Endometrial microvascular endothelial cells (primary cell): ENCODE measurements at regions not wholly inside any gene's neighbourhood (a gene's known extent, or its start where the extent isn't known, plus 50 kb on each side); places are given as distances from the start of the nearest gene placed in this dataset.

Experiments
- in situ Hi-C: cut with HindIII; loops from 2 replicates; pipeline ENCODE4 v1.10.0; 2017; ENCODE audit warnings: low sequenced_read_pairs, low pct_unique_long_range_greater_than_20kb; ENCODE audit errors: inconsistent ontology term

DNA sequence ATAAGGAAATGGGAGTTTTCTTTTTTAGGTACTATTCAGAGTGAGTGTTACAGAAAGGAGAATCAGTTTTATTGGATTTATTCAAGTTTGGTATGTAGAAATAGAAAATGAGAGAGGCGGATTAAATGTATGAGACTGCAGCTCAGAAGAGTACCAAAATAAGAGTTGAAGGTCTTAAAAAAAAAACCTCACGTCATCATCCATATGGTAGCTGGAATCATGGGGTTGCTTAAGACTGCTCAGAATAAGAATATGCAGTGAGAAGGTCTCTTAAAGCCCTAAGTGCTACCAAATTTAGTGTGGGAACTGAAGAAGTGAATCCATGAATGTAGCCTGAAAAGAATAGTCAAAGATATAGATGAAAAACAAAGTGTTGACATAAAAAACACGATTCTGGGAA lies 825.5 kb upstream of the SEL1L start:
- in situ Hi-C loops = no loop called here

DNA sequence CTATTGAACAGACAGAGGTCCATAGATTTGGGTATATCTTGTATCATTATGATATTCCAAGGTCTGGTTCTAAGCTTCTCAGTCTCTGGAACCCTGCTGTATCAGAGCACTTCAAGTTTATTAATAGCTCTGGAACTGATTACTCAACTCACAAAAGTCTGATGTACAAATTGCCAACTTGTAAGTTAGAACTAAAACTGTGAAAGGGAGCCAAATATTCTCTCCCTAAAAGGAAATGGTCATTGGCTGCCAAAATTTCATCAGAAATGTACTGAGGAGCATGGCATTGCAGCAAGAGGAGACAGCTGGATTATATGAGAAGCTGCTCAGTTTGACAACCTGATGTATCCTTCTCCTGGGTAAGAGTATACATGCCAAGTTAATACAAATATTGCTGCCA lies 828.8 kb upstream of the SEL1L start:
- in situ Hi-C loops = no loop called here

DNA sequence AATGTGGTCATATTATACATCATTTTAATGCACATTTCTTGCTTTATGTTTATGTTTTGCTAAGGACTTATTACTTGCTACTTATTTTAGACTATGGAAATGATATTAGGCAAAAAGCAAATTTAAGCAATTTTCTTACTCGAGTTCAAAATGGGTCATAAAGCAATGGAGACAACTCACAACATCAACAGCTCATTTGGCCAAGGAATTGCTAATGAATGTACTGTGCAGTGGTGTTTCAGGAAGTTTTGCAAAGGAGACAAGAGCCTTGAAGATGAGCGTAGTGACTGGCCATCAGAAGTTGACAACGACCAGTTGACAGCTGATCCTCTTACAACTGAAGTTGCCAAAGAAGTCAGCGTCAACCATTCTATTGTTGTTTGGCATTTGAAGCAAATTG lies 831.8 kb upstream of the SEL1L start:
- in situ Hi-C loops = no loop called here

DNA sequence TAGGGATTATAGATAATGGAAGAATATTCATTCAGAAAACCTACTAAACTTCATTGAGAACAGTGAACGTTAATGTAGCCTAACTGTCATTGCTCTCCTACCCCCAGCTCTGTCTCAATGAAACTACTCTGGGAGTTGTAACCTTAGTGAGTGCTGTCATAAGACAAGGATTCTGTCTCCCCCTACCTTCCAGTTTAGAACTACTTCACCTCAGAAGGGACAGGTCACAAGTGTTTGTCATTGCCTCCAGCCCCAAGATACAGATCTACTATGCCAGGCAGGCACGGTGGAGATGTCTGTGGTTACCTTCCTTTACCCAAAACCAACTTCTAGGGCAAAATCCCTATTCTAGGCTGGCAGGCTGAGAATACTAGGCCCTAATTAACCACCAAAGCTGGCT lies 833.1 kb upstream of the SEL1L start:
- in situ Hi-C loops = no loop called here

DNA sequence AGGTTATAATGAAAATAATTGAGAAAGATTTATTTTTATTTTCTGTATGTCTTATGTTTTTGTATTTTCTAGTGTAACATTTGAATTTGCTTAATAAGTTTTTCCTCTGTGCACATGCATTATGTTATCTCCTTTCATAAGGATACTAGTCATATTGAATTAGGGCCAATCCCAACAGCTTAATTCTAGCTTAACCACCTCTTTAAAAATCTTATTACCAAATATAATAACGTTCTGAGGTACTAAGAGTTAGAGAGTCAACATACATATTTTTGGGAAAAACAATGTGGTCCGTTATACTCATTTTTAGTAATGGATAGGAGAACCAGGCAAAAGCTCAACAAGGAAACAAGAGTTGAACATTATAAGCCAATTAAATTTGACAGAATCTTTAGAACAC lies 845.6 kb upstream of the SEL1L start:
- in situ Hi-C loops = no loop called here

DNA sequence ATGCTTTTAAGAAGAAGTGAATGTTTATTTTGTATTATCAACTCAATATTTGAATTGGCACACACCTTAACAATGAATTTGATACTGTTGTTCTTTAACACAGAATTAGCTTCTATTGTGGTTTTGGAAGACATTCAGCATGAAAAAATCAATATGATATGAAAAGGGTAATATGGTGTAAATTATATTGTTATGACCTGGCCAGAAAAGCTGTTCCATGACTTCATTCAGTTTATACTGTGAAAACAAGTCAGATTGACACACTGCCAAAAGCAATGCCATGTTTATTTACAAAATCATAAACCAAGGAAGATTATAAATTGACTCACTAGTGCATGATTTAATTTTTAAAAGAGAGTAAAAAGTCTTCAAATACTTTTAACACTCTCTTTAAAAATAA lies 851.4 kb upstream of the SEL1L start:
- in situ Hi-C loops = no loop called here

DNA sequence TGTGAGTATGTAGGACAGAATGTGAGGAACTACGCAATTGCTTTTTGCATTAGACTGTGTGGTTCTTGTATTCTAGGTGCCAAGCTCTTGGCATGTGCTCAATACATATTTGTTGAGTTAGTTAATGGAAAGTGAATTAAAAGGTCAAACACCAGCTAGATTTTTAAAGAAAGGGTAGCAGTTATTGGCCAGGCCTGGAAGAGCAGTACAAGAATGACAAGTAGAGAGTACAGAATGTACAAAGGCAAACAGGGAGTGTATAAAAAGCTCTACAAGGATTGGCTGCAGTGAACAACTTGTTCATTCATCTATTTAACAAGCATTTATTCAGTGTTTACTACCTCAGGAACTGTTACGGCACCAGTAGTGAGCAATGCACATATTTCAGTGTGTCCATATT lies 854.0 kb upstream of the SEL1L start:
- in situ Hi-C loops = no loop called here

DNA sequence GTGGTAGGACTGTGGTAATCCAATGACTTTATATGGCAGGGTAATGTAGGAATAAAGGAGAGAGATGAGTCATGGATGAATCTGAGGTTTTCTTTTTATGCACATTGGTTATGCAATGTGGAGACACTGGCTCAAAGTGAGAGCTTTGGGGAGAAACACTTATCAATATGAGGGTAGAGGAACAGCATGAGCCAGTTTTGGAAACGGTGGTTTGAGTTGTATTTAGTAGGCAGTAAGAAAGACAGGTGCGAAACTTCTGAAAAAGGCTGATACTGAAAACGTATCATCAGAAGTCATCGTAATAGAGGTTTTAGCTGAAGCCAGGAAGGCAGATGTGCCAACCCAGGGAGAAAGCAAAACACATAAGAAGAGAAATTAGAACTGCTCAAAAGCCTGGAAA lies 854.8 kb upstream of the SEL1L start:
- in situ Hi-C loops = no loop called here

DNA sequence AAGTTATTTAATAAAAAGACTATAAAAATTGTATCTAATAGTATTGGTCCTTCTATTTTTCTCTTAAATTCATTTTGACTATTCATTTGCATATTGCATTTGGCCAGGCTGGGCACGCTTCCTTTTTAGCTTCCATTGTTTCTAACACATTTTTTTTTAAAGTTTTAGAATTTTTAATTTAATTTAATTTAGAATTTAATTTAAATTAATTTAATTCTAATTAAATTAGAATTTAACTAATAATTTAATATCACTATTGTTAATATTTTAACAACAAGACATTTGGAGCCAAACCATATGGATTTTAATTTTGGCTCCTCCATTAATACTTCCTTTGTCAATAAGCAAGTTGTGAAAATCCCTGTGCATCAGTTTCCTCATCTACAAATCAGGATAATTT lies 856.9 kb upstream of the SEL1L start:
- in situ Hi-C loops = no loop called here

DNA sequence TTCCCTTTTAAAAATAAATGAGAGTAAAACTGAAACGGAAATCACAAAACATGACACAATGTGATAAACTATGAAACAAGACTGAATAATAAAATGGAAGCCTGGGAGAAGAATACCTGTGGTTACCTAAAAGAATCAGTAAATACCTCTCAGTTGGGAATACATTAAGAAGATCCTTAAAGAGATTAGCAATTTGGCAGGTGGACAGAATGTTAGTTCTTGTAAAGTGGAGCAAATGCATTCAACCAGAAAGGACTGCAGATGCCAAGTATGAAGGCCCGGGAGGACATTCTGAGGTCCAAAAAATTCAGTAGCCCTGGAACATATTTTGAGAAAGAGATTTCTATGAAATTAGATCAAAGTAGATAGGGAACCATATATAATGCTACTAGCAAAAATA lies 861.3 kb upstream of the SEL1L start:
- in situ Hi-C loops = no loop called here

DNA sequence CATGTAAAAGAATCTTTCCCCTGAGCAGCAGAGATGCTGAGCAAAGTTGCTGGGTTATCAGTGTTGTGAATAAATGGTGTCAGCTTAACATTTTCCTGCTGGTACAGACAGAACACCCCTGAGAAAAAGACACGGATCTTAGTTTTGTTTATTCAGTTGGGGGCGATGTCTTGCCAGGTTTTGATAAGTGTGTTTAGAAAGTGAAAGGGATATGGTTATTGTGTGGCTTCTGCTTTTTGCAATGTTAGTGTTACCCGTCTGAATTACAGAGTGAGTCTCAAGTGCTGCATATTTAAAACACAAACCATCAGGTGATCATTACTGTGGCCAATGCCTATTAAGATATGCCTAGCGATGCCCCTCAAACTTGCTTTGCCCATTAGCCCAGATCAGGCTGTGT lies 864.6 kb upstream of the SEL1L start:
- in situ Hi-C loops = no loop called here

DNA sequence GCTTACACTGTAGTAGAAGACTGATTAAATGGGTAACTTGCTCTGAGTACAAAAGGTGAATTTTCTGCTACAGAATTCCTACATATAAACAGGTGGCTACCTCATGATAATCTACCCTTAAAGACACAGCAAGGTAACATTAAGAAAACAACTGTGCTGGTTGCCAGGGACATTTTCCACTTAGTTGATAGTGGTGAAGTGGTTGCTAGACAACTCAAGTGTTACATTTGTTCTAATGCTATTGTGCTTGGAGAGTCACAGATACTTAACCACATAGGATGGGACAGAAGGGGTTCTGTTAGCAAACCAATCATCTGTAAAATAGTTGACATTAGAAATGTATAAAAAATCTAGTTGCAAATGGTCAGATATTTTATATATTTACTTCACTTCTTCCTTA lies 870.3 kb upstream of the SEL1L start:
- in situ Hi-C loops = no loop called here

DNA sequence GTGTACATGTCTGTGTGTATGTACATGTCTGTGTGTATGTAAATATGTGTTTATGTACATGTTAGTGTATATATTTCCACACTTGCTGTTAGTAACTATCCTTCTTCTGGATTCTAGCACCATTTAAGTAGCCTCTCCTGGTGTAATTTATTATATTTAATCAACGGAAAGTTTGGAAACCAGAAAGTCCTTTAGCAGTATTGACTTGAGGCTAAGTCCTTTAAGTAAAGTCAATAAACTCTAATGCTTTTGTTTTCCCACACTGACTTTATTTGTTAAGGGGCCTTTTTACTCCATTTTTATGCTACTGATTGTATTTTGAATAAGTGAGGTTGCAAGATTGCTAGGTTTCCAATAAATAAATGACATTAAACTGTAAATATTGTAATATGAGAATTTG lies 876.4 kb upstream of the SEL1L start:
- in situ Hi-C loops = no loop called here

DNA sequence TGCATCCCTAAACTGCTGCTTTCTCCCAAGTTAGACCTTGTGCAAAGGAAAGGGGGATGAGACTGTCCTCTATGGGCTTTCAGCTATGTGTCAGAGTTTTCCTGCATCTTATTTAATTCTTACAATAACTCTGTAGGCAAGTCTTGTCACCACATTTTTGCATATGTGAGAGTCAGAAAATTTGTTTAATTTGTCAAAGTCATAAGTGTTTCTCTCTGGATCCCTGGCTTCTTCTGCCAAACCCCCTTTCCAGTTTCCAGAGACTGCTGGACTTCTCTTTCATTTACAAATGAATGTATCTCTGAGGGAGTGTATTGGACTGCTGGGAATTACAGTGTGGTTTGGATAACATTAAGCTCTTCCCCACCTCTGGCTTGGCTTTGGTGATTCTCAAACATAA lies 877.6 kb upstream of the SEL1L start:
- in situ Hi-C loops = no loop called here

DNA sequence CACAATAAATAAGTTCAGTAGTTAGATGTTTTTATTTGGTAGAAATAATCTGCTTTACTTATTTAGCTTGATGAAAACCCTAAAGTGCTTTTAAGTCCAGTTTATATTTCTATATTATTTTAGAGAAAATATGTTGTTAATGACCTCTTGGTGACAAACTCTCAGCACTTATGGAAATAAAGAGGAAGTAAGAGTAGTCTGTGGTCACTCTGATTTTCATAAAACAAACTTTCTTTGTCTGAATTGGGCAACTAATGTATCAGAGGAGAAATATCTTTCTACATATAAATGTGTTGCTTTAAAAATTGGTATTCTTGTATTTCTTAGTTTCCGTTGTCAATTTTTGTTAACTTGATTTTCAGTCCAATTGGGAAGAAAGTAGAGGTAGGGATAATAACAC lies 878.9 kb upstream of the SEL1L start:
- in situ Hi-C loops = no loop called here

DNA sequence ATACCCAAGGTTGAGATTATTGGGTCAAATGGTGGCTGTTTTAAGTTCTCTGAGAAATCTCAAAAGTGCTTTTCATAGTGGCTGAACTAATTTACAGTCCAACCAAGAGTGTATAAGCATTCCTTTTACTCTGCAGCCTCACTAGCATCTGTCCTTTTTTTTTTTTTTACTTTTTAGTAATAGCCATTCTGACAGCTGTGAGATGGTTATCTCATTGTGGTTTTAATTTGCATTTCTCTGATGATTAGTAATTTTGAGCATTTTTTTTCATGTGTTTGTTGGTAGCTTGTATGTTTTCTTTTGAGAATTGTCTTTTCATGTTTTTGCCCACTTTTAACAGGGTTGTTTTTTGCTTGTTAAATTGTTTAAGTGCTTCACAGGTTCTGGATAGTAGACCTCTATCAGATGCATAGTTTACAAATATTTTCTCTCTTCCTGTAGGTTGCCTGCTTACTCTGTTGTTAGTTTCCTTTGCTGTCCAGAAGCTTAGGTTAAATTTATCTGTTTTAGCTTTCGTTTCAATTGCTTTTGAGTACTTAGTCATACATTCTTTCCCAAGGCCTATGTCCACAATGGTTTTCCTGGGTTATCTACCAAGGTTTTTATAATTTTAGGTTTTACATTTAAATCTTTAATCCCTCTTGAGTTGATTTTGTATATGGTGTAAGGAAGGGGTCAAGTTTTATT lies 881.3 kb upstream of the SEL1L start:
- in situ Hi-C loops = no loop called here

DNA sequence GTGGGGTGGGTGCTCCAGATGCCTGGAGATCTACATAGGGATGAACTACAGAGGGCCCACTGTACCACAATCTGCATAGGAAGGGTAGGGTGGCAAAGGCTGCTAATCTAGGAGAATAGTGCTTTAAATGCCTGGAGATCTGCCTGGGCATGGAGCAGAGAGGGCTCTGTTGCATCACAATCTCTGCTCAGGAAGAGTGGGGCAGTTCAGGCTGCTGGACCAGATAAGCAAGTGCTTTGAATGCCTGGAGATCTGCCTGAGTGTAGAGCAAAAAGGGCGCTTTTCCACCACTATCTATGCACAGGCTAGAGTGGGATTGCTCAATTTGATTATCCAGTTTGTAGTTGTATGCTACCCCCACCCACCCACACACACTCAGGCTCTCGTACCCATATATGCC lies 886.3 kb upstream of the SEL1L start:
- in situ Hi-C loops = no loop called here

DNA sequence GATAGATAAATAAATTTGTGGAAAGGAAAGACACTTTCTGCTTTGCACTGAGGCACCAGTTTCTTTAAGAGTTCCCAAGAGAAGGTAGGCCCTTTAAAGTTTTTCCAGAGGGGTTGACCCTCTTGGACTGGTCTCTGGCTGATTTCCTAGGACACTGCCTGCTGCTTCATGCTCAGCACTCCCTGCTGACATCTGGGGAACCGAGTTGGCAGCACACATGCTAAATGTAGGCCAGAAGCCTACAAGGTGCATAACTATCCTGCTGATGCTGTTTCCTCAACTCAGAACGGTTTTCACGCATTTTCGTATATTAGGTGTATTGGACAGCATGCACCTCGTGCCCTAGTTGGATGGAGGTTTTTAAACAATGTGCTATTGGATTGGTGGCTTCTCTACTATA lies 887.2 kb upstream of the SEL1L start:
- in situ Hi-C loops = no loop called here

DNA sequence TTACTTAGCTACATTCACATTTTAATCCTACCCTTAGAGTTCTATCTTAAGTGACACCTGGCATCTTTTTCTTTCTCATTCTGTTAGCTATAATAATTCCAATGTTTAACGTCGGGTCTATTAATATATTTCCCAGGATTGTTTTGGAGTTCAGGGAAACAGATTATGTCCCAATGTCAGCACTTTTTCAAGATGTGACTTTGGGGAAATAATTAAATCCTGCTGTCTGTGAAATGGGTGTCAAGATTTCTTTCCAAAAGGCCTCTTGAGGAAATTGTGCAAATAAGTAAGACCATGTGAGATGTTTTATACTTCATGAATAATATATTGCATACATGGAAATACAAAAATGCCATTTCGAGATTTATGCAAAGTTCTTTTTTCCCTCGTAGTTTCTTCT lies 887.6 kb upstream of the SEL1L start:
- in situ Hi-C loops = no loop called here

DNA sequence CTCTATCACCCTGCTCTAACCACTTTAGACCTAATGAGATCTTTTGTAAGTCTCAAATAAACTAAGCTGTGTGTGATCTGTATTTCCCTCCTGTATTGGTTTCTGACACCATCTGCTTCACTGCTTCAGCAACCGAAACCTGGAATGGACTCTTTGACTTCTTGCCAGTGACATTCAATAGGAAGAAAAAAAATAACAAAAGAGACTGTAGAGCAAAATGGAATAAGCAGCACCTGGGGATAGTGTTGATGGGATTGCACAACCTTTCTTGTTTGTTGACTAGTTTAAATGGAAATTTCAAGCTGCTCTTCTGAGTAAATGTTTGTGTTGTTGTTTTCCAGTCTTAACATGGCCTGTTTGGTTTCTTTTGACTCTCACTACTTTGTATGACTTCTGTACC lies 888.6 kb upstream of the SEL1L start:
- in situ Hi-C loops = no loop called here

DNA sequence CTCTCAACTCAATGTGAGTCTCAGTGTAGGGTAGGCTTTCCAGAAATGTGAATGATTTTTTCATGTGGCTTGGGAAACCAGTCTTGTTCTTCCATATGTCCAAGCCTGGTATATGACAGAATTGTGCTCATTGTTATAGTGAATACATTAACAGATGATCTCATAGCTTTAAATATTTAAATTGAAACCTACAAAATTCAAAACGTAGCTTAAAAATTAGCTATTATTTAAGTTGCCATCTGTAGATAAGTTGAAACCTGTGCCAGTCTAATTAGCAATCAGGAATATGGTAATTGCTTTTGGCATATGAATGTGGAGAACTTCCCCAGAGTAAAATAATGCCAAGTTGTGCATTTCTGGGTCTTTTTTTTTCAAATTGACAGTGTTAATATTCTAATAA lies 891.6 kb upstream of the SEL1L start:
- in situ Hi-C loops = no loop called here

DNA sequence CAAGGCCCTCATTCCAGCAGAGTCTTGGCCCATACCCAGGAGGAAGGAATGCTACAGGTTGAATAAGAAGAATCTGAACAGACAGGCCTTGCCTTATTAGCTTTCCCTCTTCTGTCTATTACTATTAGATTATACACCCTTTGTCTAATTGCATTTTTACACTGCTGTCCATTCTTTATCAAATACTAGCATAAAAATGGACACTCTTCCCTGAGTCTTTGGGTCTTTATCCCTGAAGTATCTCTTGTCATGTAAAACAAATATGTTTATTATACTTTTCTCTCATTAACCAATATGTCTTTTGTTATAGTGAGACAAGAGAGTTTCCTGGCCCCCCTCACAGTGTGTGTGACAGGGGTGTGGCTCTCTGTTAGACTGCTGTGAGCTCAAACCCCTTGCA lies 897.4 kb upstream of the SEL1L start:
- in situ Hi-C loops = no loop called here
